DND-41 (cell line): ENCODE measurements at regions not wholly inside any gene's neighbourhood (a gene's known extent, or its start where the extent isn't known, plus 50 kb on each side); places are given as distances from the start of the nearest gene placed in this dataset.
"Not testable (repeated sequence)": the region's sequence is repeated elsewhere in the genome, so short reads cannot be mapped to it uniquely, and the experiment has no call there.

ENCODE experiments used
- CTCF ChIP-seq: IDR thresholded peaks from 2 replicates; pipeline ENCODE4 v1.5.1; 2012; ENCODE audit warnings: borderline replicate concordance, low read length, moderate library complexity, mild to moderate bottlenecking; ENCODE audit not compliant: poor library complexity, severe bottlenecking; ENCODE audit errors: extremely low read depth
- EZH2 ChIP-seq: IDR thresholded peaks from 3 replicates; pipeline ENCODE4 v1.6.1; 2012; ENCODE audit warnings: borderline replicate concordance, low read depth, mild to moderate bottlenecking, moderate library complexity, low read length, inconsistent platforms; ENCODE audit not compliant: severe bottlenecking

- TF ChIP-seq CTCF, EZH2: not testable (repeated sequence)
Observed at GRCh38 chr20:51271289-51271688, 248.4 kb upstream of the KCNG1 start.
